ENCODE measurements at regions not wholly inside any gene's neighbourhood (a gene's known extent, or its start where the extent isn't known, plus 50 kb on each side); places are given as distances from the start of the nearest gene placed in this dataset.

- Histone ChIP-seq H3K9ac (ENCODE audit: low read length) (peak overlapping the region; percentile 32), H4K5ac (ENCODE audit: low read length) (no peak overlapping the region), H3K4me1 (ENCODE audit: control insufficient read depth, low read depth, low read length) (peaks cover 7% of the 10 kb centered on the region), H3K4me3 (ENCODE audit: low read length) (no peak overlapping the region), H2AK5ac (ENCODE audit: low read length) (no peak overlapping the region), H2BK15ac (replicated peaks; ENCODE audit: low read depth) (no peak overlapping the region), H3K18ac (ENCODE audit: low read length) (peak overlapping the region; percentile 78), H3K27ac (ENCODE audit: low read depth, low read length) (peak overlapping the region; percentile 73), H3K4me2 (ENCODE audit: low read length) (no peak overlapping the region), H3K23ac (ENCODE audit: low read length) (no peak overlapping the region), H2BK120ac (ENCODE audit: low read depth, low read length) (no peak overlapping the region), H3K27me3 (ENCODE audit: insufficient read depth, low read length, poor library complexity) (no peaks in the 10 kb centered on the region), H3K36me3 (ENCODE audit: control insufficient read depth, insufficient read depth, low read length) (no peaks in the 10 kb centered on the region), H2BK5ac (ENCODE audit: low read length) (peak overlapping the region; percentile 72), H3K79me1 (ENCODE audit: low read length) (peaks cover 22% of the 10 kb centered on the region), H4K8ac (ENCODE audit: low read depth, low read length) (no peak overlapping the region), H3K79me2 (ENCODE audit: control insufficient read depth, insufficient read depth, low read length) (peaks cover 60% of the 10 kb centered on the region), H3K4ac (ENCODE audit: low read depth, low read length) (peak overlapping the region; percentile 39), H3K56ac (ENCODE audit: low read length) (peak overlapping the region; percentile 65)
- no CpG with 5 or more reads among the region's 9 CpGs for WGBS (ENCODE audit: extremely low coverage, insufficient coverage, low lambda C conversion rate)
- DNase-seq, result peak; percentile 57
Measured at GRCh38 chr17:77460514-77461046, 319.8 kb downstream of the SEC14L1 start.

- 100% methylated on average over 1 of the region's 16 CpGs for WGBS (ENCODE audit: extremely low coverage, insufficient coverage, low lambda C conversion rate)
- Histone ChIP-seq H3K9ac (ENCODE audit: low read length) (no peak overlapping the region), H3K56ac (ENCODE audit: low read length) (no peak overlapping the region), H4K5ac (ENCODE audit: low read length) (no peak overlapping the region), H2BK5ac (ENCODE audit: low read length) (no peak overlapping the region), H2BK15ac (replicated peaks; ENCODE audit: low read depth) (no peak overlapping the region), H3K4me3 (ENCODE audit: low read length) (no peak overlapping the region), H3K79me2 (ENCODE audit: control insufficient read depth, insufficient read depth, low read length) (peaks cover 52% of the 10 kb centered on the region), H3K27me3 (ENCODE audit: insufficient read depth, low read length, poor library complexity) (no peaks in the 10 kb centered on the region), H4K8ac (ENCODE audit: low read depth, low read length) (no peak overlapping the region), H3K27ac (ENCODE audit: low read depth, low read length) (no peak overlapping the region), H2BK120ac (ENCODE audit: low read depth, low read length) (no peak overlapping the region), H2AK5ac (ENCODE audit: low read length) (no peak overlapping the region), H3K4me1 (ENCODE audit: control insufficient read depth, low read depth, low read length) (peaks cover 11% of the 10 kb centered on the region), H3K36me3 (ENCODE audit: control insufficient read depth, insufficient read depth, low read length) (no peaks in the 10 kb centered on the region), H3K18ac (ENCODE audit: low read length) (no peak overlapping the region), H3K4me2 (ENCODE audit: low read length) (no peak overlapping the region), H3K4ac (ENCODE audit: low read depth, low read length) (no peak overlapping the region), H3K23ac (ENCODE audit: low read length) (no peak overlapping the region), H3K79me1 (ENCODE audit: low read length) (peaks cover 19% of the 10 kb centered on the region)
- no peak for DNase-seq
Measured at GRCh38 chr17:77461277-77462057, 320.7 kb downstream of the SEC14L1 start.

- peaks cover 51% of the 10 kb centered on the region for H3K79me2 ChIP-seq (ENCODE audit: control insufficient read depth, insufficient read depth, low read length)
- no peak overlapping the region for H2BK120ac ChIP-seq (ENCODE audit: low read depth, low read length)
- H3K36me3 ChIP-seq (ENCODE audit: control insufficient read depth, insufficient read depth, low read length), result no peaks in the 10 kb centered on the region
- no peak overlapping the region for H4K8ac ChIP-seq (ENCODE audit: low read depth, low read length)
- no peaks in the 10 kb centered on the region for H3K27me3 ChIP-seq (ENCODE audit: insufficient read depth, low read length, poor library complexity)
- H3K56ac ChIP-seq (ENCODE audit: low read length), result no peak overlapping the region
- whole genome bisulfite sequencing (ENCODE audit: extremely low coverage, insufficient coverage, low lambda C conversion rate), result no CpG with 5 or more reads among the region's 11 CpGs
- no peak overlapping the region for H3K9ac ChIP-seq (ENCODE audit: low read length)
- no peak overlapping the region for H3K4me2 ChIP-seq (ENCODE audit: low read length)
- H3K4me1 ChIP-seq (ENCODE audit: control insufficient read depth, low read depth, low read length), result peaks cover 11% of the 10 kb centered on the region
- no peak overlapping the region for H3K4ac ChIP-seq (ENCODE audit: low read depth, low read length)
- H2BK5ac ChIP-seq (ENCODE audit: low read length), result no peak overlapping the region
- no peak overlapping the region for H3K18ac ChIP-seq (ENCODE audit: low read length)
- no peak overlapping the region for H3K27ac ChIP-seq (ENCODE audit: low read depth, low read length)
- H3K4me3 ChIP-seq (ENCODE audit: low read length), result no peak overlapping the region
- DNase-seq, result no peak
- H3K23ac ChIP-seq (ENCODE audit: low read length), result no peak overlapping the region
- peaks cover 19% of the 10 kb centered on the region for H3K79me1 ChIP-seq (ENCODE audit: low read length)
- no peak overlapping the region for H2AK5ac ChIP-seq (ENCODE audit: low read length)
- no peak overlapping the region for H4K5ac ChIP-seq (ENCODE audit: low read length)
- H2BK15ac ChIP-seq (replicated peaks; ENCODE audit: low read depth), result no peak overlapping the region
Measured at GRCh38 chr17:77462090-77462489, 321.3 kb downstream of the SEC14L1 start.

GRCh38 chr17:77462553-77463497 lies 322.1 kb downstream of the SEC14L1 start:
- no peak overlapping the region for H3K4me3 ChIP-seq (ENCODE audit: low read length)
- no CpG with 5 or more reads among the region's 16 CpGs for WGBS (ENCODE audit: extremely low coverage, insufficient coverage, low lambda C conversion rate)
- H4K5ac ChIP-seq (ENCODE audit: low read length), result no peak overlapping the region
- H3K4me1 ChIP-seq (ENCODE audit: control insufficient read depth, low read depth, low read length), result peaks cover 11% of the 10 kb centered on the region
- no peak overlapping the region for H3K18ac ChIP-seq (ENCODE audit: low read length)
- no peak overlapping the region for H4K8ac ChIP-seq (ENCODE audit: low read depth, low read length)
- peaks cover 22% of the 10 kb centered on the region for H3K79me1 ChIP-seq (ENCODE audit: low read length)
- no peak overlapping the region for H2BK120ac ChIP-seq (ENCODE audit: low read depth, low read length)
- no peaks in the 10 kb centered on the region for H3K27me3 ChIP-seq (ENCODE audit: insufficient read depth, low read length, poor library complexity)
- DNase-seq, result no peak
- H3K27ac ChIP-seq (ENCODE audit: low read depth, low read length), result no peak overlapping the region
- peaks cover 55% of the 10 kb centered on the region for H3K79me2 ChIP-seq (ENCODE audit: control insufficient read depth, insufficient read depth, low read length)
- no peak overlapping the region for H3K23ac ChIP-seq (ENCODE audit: low read length)
- no peak overlapping the region for H3K56ac ChIP-seq (ENCODE audit: low read length)
- H3K4ac ChIP-seq (ENCODE audit: low read depth, low read length), result no peak overlapping the region
- H2AK5ac ChIP-seq (ENCODE audit: low read length), result no peak overlapping the region
- no peak overlapping the region for H2BK5ac ChIP-seq (ENCODE audit: low read length)
- no peak overlapping the region for H2BK15ac ChIP-seq (replicated peaks; ENCODE audit: low read depth)
- no peak overlapping the region for H3K4me2 ChIP-seq (ENCODE audit: low read length)
- no peaks in the 10 kb centered on the region for H3K36me3 ChIP-seq (ENCODE audit: control insufficient read depth, insufficient read depth, low read length)
- no peak overlapping the region for H3K9ac ChIP-seq (ENCODE audit: low read length)

DNA sequence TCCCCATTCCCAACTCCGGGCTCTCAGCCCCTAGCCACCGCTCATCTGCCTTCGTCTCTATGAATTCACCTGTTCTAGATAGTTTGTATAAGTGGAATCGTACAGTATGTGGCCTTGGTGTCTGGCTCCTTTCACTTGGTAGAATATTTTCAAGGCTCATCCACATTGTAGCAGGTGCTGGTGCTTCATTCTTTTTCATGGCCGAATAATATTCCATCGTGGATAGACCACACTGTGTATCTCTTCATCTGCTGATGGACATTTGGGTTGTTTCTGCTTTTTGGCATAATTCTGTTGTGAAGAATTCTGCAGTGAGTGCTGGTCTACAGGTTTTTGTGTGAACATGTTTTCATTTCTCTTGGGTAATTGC lies 324.2 kb downstream of the SEC14L1 start:
- Histone ChIP-seq H4K8ac (ENCODE audit: low read depth, low read length) (no peak overlapping the region), H3K4me1 (ENCODE audit: control insufficient read depth, low read depth, low read length) (peaks cover 11% of the 10 kb centered on the region), H3K79me2 (ENCODE audit: control insufficient read depth, insufficient read depth, low read length) (peaks cover 60% of the 10 kb centered on the region), H4K5ac (ENCODE audit: low read length) (no peak overlapping the region), H2BK15ac (replicated peaks; ENCODE audit: low read depth) (no peak overlapping the region), H3K27ac (ENCODE audit: low read depth, low read length) (peak overlapping the region; percentile 79), H2BK5ac (ENCODE audit: low read length) (no peak overlapping the region), H3K18ac (ENCODE audit: low read length) (peak overlapping the region; percentile 57), H3K23ac (ENCODE audit: low read length) (no peak overlapping the region), H3K79me1 (ENCODE audit: low read length) (peaks cover 15% of the 10 kb centered on the region), H3K4ac (ENCODE audit: low read depth, low read length) (no peak overlapping the region), H3K36me3 (ENCODE audit: control insufficient read depth, insufficient read depth, low read length) (no peaks in the 10 kb centered on the region), H3K4me2 (ENCODE audit: low read length) (no peak overlapping the region), H2BK120ac (ENCODE audit: low read depth, low read length) (no peak overlapping the region), H3K9ac (ENCODE audit: low read length) (no peak overlapping the region), H3K56ac (ENCODE audit: low read length) (peak overlapping the region; percentile 75), H3K27me3 (ENCODE audit: insufficient read depth, low read length, poor library complexity) (no peaks in the 10 kb centered on the region), H2AK5ac (ENCODE audit: low read length) (no peak overlapping the region), H3K4me3 (ENCODE audit: low read length) (no peak overlapping the region)
- WGBS (ENCODE audit: extremely low coverage, insufficient coverage, low lambda C conversion rate), result no CpG with 5 or more reads among the region's 6 CpGs
- DNase-seq, result no peak

All from mesendoderm (in vitro differentiated cells).